Right kidney (tissue), 1 donor: ENCODE measurements at regions not wholly inside any gene's neighbourhood (a gene's known extent, or its start where the extent isn't known, plus 50 kb on each side); places are given as distances from the start of the nearest gene placed in this dataset.
"Not testable (repeated sequence)": the region's sequence is repeated elsewhere in the genome, so short reads cannot be mapped to it uniquely, and the experiment has no call there.

ENCODE experiments used
- DNase-seq: peaks from one replicate; pipeline ENCODE4 v3.0.0-alpha.2; 2016

DNA sequence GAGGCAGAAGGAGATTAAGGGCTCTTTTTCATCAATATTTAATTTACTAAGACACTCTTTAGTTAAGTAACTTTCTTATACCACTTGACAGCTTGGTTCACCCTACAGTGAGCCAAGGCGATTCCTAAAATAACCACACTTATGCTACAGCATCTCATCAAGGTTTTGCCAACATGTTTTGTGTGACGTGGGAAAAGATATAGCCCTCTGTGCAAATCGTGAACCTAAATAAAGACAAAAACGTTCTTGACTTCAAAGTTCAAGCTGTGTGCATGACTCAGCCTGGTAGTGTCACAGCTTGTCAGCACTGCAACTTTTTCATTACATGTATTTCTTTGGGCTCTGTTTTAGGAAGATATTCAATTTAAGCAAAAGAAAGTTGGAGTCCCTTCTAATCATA lies 297.0 kb upstream of the EPHA3 start:
- DNase-seq, result no peak

GRCh38 chr3:88811096-88811495 lies 296.3 kb upstream of the EPHA3 start:
- no peak for DNase-seq

- no peak for DNase-seq
Measured at GRCh38 chr3:88812576-88812975, 294.8 kb upstream of the EPHA3 start.

GRCh38 chr3:88816445-88816844 lies 291.0 kb upstream of the EPHA3 start:
- no peak for DNase-seq

DNA sequence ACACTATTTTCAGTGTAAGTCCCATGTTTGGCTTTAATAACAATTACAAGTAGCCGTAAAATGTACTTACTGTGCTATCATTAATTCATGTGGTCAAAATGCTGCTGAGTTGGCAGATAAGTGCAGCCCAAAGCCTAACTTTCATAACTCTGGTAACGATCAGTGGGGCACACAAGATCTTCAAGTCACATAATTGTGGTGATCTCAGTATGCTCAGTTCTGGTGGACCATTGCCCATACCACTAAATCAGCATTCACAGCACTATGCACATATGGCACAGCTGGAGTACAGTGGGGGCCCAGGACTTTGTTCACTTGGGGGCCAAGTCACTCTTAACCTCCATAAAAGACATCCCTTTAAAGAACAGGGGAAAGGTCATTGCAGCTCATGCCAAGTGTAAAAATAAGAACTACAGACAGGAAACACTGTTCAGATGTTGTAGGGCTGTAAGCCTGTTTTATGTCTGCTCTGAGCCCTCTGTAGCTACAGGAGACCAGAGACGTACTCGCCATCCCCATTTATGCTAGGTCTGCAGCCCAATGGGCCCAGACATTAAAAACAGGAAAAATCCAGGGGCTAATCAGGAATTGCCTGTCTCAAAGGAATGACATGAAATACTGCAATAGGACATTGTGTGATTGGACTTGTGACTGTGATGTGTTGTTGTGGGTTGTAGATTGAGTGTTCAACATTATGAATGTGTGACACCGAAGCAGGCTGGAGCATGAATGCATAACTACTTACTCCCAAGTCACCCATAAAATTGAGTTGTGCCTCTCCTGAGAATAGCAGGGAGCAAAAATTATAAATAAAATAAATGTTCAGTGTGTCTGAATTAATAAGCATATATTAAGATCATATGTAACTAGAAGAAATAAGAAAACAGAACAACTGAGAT lies 282.5 kb upstream of the EPHA3 start:
- peak; percentile 9 for DNase-seq

- DNase-seq, result no peak
Measured at GRCh38 chr3:88828466-88828865, 279.0 kb upstream of the EPHA3 start.

GRCh38 chr3:88852606-88853005 lies 254.8 kb upstream of the EPHA3 start:
- no peak for DNase-seq

DNA sequence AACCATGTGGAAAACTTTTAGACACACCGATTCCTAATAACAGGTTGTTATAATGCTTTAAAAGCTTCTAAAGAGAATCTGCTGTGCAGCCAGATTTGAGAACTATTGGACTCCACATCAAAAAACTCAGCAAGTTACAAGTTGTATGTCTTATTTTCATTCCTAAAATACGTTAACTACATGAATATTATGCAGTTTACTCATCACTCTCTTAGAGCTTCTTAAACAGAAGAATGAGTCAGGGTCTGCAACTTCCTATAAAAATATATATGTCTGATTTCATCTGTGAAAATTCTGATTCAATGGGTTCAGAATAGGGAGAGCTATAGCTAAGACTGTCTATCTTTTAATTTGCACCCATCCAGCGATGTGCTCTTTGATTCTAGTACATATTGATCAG lies 244.2 kb upstream of the EPHA3 start:
- DNase-seq, result no peak

- DNase-seq, result no peak
Measured at GRCh38 chr3:88876724-88877123, 230.7 kb upstream of the EPHA3 start.

DNA sequence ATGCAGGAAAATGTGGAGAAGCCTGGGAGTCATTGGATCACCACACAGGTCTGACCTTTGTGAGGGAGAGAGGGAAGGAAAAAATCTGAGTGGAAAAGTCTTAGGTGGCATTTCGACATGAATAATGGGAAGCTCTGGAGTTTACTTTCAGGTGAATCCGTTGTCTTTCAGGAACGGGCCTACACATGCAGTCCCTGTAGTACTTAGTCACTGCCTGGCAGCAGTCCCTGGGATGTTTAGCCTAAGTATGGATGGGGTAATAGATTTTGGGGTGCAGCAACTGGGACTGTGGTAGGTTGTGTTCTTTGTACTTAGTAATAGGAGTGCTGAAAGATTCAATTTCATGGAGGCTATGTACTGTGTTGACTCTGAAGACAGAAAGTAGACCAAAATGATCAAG lies 227.5 kb upstream of the EPHA3 start:
- no peak for DNase-seq

GRCh38 chr3:88882121-88882520 lies 225.3 kb upstream of the EPHA3 start:
- DNase-seq, result no peak

GRCh38 chr3:88886624-88887023 lies 220.8 kb upstream of the EPHA3 start:
- DNase-seq, result not testable (repeated sequence)

DNA sequence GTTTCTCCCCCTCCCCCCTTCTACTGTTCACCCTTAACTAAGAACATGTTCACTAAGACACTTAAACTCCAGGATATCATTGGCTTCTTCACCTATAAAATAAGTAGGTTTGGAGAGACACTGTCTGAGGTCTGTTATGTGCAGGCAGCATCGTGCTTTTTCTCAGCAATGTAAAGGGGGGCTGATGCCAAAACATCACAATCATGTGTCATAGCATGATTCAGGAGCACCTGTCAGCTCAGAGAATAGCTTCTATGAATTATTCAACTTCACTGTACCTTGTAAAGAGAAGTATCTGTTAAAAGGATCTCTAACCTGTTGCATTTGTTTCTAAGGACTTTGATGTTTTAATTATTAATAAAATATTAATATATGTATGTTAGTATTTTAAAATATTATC lies 211.4 kb upstream of the EPHA3 start:
- no peak for DNase-seq

DNA sequence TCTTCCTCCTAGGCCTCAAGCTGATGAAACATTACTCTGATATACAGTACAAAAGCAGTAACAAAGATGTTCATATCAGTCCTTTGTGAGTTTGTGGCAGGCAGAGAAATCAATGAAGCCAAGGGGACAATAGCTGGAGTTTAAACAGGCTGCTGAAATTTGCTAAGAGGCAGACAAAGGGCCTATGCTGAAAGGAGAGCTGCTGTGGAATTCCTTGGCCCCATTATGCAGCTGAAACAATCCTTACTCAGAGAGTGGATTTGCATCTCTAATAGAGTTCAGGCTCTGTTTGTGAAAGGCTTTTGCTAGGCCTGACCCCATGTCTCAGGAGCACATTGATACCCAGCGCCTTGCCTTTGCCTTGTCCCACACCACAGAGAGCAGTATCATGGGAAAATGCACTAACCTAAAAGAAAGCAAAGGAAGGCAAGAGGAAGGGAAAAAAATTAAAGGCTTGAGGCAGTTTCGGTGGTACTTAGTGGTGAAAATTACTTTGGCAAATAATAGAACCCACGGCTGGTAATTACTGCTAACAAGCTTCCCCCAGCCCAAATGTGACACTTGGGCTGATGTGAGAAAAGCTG lies 195.0 kb upstream of the EPHA3 start:
- no peak for DNase-seq

DNA sequence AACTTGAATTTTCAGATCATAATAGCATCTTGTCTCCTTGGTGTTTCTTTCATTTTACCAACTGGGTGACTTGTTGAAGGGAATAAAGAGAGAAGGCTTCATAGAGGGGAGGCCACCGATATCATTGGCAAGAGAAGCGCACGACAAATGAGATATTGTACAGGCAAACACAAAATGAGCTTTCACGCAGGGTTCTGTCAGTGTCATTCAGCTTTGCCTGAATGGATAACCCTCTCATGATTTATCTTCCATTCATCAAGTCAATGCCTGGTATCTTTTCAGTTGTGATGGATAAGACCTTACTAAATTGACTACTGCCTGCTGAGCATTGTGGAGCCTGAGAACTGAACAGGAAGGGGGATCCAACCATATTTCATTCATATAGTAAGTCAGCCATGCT lies 188.6 kb upstream of the EPHA3 start:
- no peak for DNase-seq

DNA sequence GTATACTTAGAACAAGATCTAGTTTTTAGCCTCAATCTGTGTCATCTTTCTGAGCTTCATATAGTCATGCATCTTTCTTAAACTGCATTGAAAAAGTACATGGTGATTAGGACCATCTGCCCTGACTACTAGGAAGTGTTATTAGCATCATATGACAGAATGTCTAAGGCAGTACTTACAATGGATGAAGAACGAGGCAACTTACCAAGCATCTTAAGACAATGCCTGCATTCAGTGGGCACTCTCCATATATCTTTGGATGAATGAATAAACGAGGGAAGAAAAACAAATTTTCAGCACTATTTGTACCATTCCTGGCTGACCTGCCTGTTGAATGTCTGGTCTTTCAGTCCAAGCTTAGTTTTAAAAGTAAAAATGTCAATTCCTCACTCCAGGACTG lies 185.4 kb upstream of the EPHA3 start:
- DNase-seq, result no peak

- no peak for DNase-seq
Measured at GRCh38 chr3:88926221-88926620, 181.2 kb upstream of the EPHA3 start.

DNA sequence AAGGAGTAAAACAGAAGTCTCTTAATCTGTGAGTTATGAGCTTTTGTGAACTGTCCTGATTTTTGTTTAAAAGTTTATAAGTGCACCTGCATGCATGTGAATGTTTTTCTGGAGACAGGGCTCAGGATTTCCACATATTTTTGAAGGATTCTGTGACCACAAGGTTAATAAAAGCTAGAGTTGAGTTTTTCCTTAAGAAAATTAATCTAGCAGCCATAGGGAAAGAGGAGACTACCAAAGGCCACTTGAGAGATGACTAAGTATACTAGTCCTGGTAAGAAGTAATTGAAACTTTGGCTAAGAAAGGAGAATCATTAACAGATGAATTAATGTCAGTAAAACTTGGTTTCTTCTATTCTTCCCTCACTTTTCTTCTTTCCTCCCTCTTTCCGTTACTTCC lies 176.8 kb upstream of the EPHA3 start:
- DNase-seq, result no peak

GRCh38 chr3:88936831-88937230 lies 170.6 kb upstream of the EPHA3 start:
- DNase-seq, result no peak

DNA sequence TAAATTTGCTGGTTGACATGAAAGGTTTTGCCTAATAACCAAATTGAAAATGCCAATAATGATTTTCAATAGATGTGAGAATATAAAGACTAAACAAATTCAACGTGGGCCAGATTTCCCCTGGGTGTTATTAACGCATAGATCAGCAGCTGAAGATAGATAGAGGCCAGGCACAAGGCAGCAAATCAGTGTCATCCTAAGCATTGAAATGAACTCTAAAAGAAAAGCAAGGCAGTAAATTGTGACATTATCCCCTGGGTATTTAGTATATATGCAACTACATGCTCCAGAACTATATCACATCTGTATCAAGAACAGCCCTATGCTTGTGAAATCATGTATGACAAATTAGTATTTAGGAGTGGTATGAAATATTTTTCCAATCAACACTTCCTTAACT lies 167.1 kb upstream of the EPHA3 start:
- no peak for DNase-seq

DNA sequence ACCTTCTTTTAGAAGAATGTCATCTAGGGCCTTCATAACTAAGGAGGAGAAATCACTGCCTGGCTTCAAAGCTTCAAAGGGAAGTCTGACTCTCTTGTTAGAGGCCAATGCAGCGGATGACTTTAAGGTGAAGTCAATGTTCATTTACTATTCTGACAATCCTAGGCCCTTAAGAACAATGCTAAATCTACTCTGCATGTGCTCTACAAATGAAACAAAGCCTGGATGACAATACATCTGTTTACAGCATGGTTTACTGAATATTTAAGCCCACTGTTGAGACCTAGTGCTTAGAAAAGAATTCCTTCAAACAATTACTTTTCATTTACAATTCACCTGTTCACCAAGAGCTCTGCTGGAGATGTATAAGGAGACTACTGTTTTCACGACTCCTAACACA lies 160.4 kb upstream of the EPHA3 start:
- no peak for DNase-seq

DNA sequence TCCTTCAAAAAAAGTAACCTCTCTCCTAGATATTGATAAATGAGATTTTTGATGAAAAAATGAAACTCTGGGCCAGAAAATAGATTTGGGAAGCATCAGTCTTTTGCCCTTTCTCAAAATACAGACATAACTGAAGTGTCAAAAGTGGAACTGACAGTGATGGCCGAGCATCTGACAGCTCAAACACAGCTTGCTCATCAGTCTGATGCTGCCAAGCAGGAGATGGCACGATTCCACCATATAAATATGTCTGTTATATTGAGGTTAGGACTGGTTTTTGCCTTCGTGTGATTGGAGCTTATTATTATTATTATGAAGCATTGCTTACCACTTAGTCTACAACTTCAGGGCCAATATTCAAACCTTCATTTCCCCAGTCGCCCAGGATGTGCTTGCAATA lies 152.6 kb upstream of the EPHA3 start:
- no peak for DNase-seq

- no peak for DNase-seq
Measured at GRCh38 chr3:88955274-88955673, 152.1 kb upstream of the EPHA3 start.

DNA sequence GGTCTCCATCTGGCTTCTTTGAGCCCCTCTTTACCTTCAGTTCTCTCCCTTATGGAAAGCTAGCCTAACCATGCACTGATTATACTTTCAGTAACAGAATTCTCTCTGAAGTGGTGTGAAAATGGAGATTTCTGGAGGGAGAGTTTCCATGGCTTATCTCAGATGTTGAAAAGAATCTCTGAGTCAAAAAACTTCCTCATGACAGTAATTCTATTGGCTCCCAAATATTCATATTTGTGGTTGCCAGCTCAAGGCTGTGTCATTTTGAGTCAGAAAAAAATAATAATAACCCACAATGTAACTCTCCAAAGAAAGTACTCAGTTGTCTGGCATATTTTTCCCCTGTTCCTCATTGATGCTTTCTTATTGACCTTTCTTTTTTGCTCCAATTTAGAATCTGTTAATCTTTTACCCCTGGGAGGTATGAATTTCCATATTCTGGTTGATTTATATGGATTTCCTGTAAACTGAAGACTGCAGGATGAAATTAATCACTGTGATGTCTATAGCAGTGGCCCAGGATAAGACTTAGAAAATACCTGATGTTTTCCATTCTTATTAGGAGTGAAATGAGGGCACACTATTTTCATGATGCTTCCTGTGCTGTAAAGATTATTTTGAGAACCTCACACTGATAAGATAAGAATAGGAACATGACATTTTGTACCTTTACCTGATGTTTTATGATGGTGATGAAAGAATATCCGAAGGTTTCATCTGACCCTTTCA lies 149.5 kb upstream of the EPHA3 start:
- DNase-seq, result no peak
